ENCODE measurements at regions not wholly inside any gene's neighbourhood (a gene's known extent, or its start where the extent isn't known, plus 50 kb on each side); places are given as distances from the start of the nearest gene placed in this dataset.

GRCh38 chr1:187326557-187326956, 497.8 kb downstream of the PLA2G4A start:
- DNase-seq: no peak

DNA sequence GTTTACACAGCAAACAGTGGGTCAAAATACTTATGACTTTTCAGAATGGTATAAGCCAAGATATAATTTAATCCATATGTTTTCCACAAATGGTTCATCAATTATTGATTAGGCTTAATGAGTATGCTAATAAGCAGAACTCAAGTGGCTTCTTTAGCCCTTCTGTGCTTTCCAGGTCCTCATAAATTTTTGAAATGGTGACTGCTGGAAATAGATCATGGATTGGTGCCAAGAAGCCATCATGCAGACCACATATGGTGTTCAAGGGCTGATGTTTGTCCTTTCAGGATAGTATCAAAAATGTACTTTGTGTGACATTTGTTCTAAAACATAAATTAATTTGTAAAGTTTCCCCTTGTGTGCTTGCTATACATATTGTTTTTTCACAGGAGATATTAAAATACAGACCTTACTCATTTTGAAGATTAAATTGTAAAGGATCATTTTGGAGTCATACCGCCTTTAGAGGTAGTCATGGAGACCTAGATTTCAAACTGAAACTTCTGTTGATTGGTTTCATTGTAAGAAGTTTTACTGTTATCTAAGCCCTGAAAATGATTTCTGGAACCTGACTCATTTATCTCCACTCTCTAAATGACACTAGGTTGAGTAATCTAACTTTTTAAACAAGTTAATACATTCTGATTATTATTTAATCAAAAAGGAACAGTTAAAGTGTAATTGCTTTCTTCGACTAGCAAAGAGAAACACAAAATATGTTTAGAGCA, 507.9 kb downstream of the PLA2G4A start:
- no peak for DNase-seq

GRCh38 chr1:187338762-187339412, 510.1 kb downstream of the PLA2G4A start:
- no peak for DNase-seq

DNA sequence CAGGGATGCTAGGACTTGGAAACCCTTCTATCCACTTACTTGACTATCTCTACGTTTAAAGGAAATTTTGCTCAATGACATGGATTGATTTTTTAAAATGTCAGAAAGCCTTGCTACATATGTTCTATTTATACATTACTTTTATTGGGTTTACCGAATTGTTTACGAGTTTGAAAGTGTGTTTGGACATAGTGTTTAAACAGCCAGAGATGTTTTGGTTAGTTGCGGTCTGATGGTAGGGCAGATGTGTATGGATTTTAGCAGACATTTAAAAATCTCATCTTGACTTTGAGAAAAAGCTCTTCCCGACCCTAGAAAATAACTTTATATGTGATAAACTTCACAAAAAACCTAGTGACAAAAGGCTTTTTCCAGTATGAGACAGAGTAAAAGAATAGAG, 513.7 kb downstream of the PLA2G4A start:
- DNase-seq: no peak

DNA sequence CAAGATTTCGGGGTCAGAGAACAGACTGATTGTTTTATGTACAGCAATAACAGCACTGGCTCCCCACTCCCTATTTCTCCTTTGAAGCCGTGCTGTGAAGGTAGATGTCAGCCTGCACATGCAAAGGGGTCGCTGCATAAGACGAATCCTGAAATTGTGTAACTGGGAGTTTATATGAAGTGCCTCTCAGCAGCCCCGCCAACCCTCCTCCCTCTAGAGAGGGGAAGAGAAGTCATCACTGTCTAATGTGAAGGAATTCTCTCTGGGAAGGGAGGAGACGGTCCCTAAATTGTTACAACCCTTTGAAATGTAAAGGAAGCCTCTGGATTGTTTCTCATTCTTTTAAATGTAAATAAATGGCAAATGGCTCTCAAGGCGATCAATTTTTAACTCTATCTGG, 545.3 kb downstream of the PLA2G4A start:
- no peak for DNase-seq

DNA sequence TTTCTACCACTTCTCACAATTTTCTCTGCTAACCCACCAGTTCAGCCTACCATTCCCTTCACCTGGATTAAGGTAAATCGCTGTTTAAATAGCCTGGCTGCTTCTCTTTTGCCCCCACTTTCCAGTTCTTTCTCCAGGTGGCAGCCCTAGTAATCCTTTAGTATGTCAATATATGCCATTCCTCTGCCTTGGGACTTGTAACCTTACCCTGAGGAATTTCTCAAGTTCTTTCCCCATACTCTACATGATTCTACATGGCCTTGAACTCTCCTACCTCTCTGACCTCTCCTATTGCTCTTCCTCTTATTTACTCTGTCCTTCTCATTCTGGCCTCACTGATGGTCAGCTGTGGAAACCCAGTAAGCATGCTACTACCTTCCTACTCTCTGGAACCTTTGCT, 546.0 kb downstream of the PLA2G4A start:
- no peak for DNase-seq

DNA sequence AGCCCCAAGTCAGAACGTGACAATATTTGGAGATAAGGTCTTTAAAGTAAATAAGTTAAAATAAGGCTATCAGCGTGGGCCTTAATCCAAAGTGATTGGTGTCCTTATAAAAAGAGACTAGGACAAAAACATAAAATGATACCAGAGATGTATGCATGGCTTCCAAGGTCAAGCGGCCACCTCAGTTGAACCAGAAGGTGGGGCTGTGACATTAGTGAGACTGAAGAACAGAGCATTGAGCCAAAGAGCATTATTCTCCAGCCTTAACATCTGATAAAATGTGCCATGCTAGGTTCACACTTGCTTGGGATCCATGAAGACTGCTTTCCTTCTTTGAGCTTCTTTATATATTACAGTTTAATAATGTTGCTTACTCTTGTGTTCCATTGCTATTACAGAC, 554.6 kb downstream of the PLA2G4A start:
- no peak for DNase-seq

DNA sequence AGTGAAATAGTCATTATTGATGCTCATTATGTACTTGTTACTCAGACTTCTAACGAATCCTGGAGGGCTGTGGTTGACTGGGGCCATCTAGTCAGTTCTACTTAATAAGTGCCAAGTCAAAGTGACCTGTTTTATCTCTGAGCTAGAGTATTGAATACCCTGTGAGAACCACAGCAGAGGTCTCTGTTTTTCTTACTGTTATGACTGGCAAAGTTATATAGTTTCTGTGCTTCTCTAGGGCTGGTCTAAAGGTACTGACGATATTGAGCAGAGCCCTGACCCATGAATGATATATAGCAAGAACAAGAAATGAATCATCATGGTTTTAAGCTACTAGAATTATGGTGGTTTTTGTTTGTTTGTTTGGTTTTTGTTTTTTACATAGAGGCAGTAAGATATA, 555.8 kb downstream of the PLA2G4A start:
- DNase-seq: no peak

DNA sequence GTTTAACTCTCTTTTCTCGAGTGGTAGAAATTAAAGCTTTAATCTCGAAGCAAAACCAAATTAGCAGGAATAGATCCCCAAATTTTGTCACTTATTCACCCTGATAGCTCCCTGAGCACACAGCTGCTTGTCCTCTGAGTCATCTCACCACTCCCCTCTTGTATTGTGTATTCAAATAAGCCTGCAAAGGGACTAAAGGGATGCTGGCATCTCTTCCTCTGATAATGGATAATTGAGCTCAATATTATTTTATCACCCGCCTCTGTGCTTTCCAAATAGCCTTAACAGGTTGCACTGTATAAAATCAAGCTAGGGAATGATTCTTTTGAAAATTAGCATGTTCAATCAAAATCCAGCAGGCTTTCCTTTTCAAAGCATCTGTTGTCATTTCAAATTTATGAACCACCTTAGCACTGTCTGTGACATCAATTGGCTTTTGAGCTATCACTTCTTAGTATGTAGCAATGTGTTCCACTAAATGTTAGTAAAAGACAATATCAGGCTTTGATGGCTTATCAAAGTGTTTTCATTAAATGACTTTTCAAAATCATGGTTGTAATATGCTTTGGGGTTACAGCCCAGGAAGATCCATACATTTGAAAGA, 561.6 kb downstream of the PLA2G4A start:
- DNase-seq: no peak

GRCh38 chr1:187396226-187396625, 567.5 kb downstream of the PLA2G4A start:
- no peak for DNase-seq

- no peak for DNase-seq
These were observed 568.4 kb downstream of the PLA2G4A start for GRCh38 chr1:187396929-187397796.

GRCh38 chr1:187408212-187409004, 579.7 kb downstream of the PLA2G4A start:
- no peak for DNase-seq

- no peak for DNase-seq
These were observed 580.6 kb downstream of the PLA2G4A start for GRCh38 chr1:187409341-187409740.

DNA sequence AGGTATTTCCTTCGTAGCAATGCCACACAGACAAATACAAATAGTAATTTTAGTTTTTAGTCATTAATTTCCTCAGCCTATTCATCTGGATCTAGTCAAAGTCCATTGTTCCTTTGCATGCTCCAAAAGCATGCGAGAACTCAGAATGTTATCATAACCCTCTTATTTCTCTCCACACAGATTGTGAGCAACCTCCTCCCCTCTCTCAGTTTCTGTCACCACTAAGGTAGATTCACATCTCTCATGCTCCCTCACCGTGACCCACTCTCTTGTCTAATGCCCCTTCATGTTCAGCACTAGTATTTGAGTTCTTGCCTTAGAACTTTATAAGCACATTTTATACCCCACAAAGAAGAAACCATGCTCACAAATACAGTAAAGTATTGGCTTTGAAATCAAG, 582.4 kb downstream of the PLA2G4A start:
- no peak for DNase-seq

GRCh38 chr1:187413405-187414169, 584.8 kb downstream of the PLA2G4A start:
- DNase-seq: no peak

GRCh38 chr1:187415065-187415464, 586.3 kb downstream of the PLA2G4A start:
- DNase-seq: no peak

GRCh38 chr1:187417520-187417919, 588.8 kb downstream of the PLA2G4A start:
- DNase-seq: no peak

- no peak for DNase-seq
These were observed 604.8 kb downstream of the PLA2G4A start for GRCh38 chr1:187433598-187433997.

DNA sequence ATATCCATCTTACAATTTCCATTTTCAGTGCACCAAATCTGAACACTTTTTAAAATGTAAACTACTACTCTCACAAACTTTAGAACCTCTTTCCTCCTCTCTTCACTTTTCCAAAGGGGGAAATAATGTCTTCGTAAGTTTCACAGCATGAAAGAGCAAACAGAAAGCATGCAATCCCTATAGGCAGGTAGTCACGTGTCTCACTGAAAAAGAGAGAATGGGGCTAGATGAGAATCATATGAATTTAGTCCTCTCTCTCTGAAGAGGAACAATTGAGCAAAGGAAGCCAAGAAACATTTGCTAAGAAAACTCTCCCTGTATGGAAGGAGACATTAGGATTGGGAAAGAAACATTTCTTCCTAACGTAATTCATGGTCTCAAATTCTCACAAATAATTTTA, 613.9 kb downstream of the PLA2G4A start:
- no peak for DNase-seq

DNA sequence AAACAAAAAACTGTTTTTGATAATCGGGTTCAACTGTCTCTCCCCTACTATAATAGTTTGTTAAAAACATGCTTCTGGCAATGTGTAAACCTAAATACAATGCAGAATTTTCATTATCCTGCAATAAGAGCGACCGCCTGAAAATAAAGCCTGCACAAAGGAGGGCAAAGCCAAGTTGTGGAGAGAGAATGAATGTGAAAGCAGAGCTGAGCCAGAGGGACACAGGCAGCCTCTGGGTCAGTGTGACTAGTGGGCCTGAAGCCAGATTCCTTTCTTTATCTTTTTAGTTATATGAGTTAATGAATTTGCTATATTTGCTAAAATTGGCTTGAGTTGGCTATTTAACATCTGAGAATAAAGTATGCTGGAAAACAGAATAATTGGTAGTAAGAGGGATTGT, 615.2 kb downstream of the PLA2G4A start:
- no peak for DNase-seq

DNA sequence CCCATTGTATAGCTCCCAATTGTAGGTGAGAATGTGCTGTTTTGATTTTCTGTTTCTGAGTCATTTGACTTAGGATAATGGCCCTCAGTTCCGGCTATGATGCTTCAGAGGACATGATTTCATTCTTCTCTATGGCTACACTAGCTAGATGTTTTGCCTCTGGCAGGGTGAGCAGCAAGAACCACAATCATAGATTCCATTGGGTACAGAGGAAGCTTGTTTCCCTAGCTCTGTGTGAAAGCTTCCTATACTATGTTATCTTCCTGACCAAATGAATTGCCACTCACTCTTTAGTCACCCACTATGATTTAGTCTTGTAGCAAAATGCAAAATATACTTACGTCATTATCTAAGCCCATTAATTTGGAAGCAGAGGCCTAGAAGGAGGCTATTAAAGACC, 616.3 kb downstream of the PLA2G4A start:
- DNase-seq: no peak

GRCh38 chr1:187451238-187451637, 622.5 kb downstream of the PLA2G4A start:
- DNase-seq: peak; percentile 55

Data from NCI-H187 treated with DMSO at 0.1 percent for 48 hours (cell line).